OCI-LY3 (cell line): ENCODE measurements at regions not wholly inside any gene's neighbourhood (a gene's known extent, or its start where the extent isn't known, plus 50 kb on each side); places are given as distances from the start of the nearest gene placed in this dataset.

ENCODE experiments used
- H2AFZ ChIP-seq: fragments of 200-600, 300-600 bp; shearing (Covaris generic); 2 replicates; pipeline ENCODE4 v1.6.0; 2014; ENCODE audit warnings: antibody characterized with exemption, low read depth, low read length
- H3K27ac ChIP-seq: fragments of 200-600, 300-600 bp; sonication (generic); 2 replicates; pipeline ENCODE4 v1.5.1; 2014; ENCODE audit warnings: mild to moderate bottlenecking, low read length, moderate library complexity, mixed read lengths
- H3K27me3 ChIP-seq: fragments of 200-600, 300-600 bp; sonication (generic); 2 replicates; pipeline ENCODE4 v1.6.1; 2014; ENCODE audit warnings: low read depth, low read length, mixed read lengths
- H3K36me3 ChIP-seq: fragments of 200-600, 300-600 bp; sonication (generic); replicated peaks from 2 replicates; pipeline ENCODE3; 2014; ENCODE audit warnings: low read depth, low read length, mixed read lengths
- H3K4me1 ChIP-seq: fragments of 300-600, 200-600 bp; sonication (generic); 2 replicates; pipeline ENCODE4 v1.6.1; 2014; ENCODE audit warnings: low read length, mixed read lengths
- H3K4me2 ChIP-seq: fragments of 200-600, 300-600 bp; sonication (generic); 2 replicates; pipeline ENCODE4 v1.6.1; 2014; ENCODE audit warnings: low read length, mixed read lengths
- H3K4me3 ChIP-seq: fragments of 300-600, 200-600 bp; sonication (generic); 2 replicates; pipeline ENCODE4 v1.5.1; 2014; ENCODE audit warnings: antibody characterized with exemption, mild to moderate bottlenecking, low read length, moderate library complexity
- H3K79me2 ChIP-seq: fragments of 300-600, 200-600 bp; shearing (Covaris generic); 2 replicates; pipeline ENCODE4 v1.6.1; 2014; ENCODE audit warnings: mild to moderate bottlenecking, low read length, mixed read lengths
- H3K9ac ChIP-seq: fragments of 300-600, 200-600 bp; shearing (Covaris generic); 2 replicates; pipeline ENCODE4 v1.6.0; 2014; ENCODE audit warnings: mild to moderate bottlenecking, low read length, moderate library complexity
- H3K9me3 ChIP-seq: fragments of 200-600, 300-600 bp; shearing (Covaris generic); 2 replicates; pipeline ENCODE4 v1.6.1; 2014; ENCODE audit warnings: low read length, mixed read lengths; ENCODE audit not compliant: insufficient read depth
- H4K20me1 ChIP-seq: fragments of 200-600, 300-600 bp; sonication (generic); 2 replicates; pipeline ENCODE4 v1.6.1; 2016; ENCODE audit warnings: low read length, mixed read lengths; ENCODE audit not compliant: insufficient read depth
- CTCF ChIP-seq: fragments of 200-600, 300-600 bp; sonication (generic); IDR thresholded peaks from 2 replicates; pipeline ENCODE4 v1.5.1; 2014; ENCODE audit warnings: antibody characterized with exemption, low read length, low read depth
- EZH2phosphoT487 ChIP-seq: fragments of 200-600 bp; shearing (Covaris generic); IDR thresholded peaks from 2 replicates; pipeline ENCODE4 v1.6.1; 2018; ENCODE audit warnings: antibody characterized with exemption, mixed run types, low read depth

- Histone ChIP-seq H3K4me1 (no peaks in the 10 kb centered on the region), H3K27me3 (no peaks in the 10 kb centered on the region), H3K36me3 (no peaks in the 10 kb centered on the region), H3K79me2 (no peaks in the 10 kb centered on the region), H3K9ac (no peak overlapping the region), H4K20me1 (no peaks in the 10 kb centered on the region), H3K4me3 (no peak overlapping the region), H3K9me3 (no peaks in the 10 kb centered on the region), H3K27ac (no peak overlapping the region), H3K4me2 (no peak overlapping the region), H2AFZ (no peak overlapping the region)
- TF ChIP-seq EZH2phosphoT487 = no peak
- TF ChIP-seq CTCF = no peak
These were observed 536.3 kb upstream of the PTPRD start for GRCh38 chr9:11149065-11149464.

GRCh38 chr9:11158063-11158462 is 545.3 kb upstream of the PTPRD start:
- H3K27me3 ChIP-seq = no peaks in the 10 kb centered on the region

GRCh38 chr9:11158676-11159075 is 545.9 kb upstream of the PTPRD start:
- no peaks in the 10 kb centered on the region for H4K20me1 ChIP-seq
- H3K4me2 ChIP-seq = no peak overlapping the region
- no peaks in the 10 kb centered on the region for H3K79me2 ChIP-seq
- no peaks in the 10 kb centered on the region for H3K4me1 ChIP-seq
- no peaks in the 10 kb centered on the region for H3K36me3 ChIP-seq
- no peak overlapping the region for H3K4me3 ChIP-seq
- no peaks in the 10 kb centered on the region for H3K27me3 ChIP-seq
- no peak for TF ChIP-seq EZH2phosphoT487
- no peak for TF ChIP-seq CTCF
- H3K9me3 ChIP-seq = 0 out of 2 replicates have a peak, but pooled peaks cover 3% of the 10 kb centered on the region
- no peak overlapping the region for H3K27ac ChIP-seq
- no peak overlapping the region for H3K9ac ChIP-seq
- H2AFZ ChIP-seq = no peak overlapping the region

More at GRCh38 chr9:11158063-11158462, 545.3 kb upstream of the PTPRD start:
- Histone ChIP-seq H3K36me3 (no peaks in the 10 kb centered on the region), H3K27ac (no peak overlapping the region), H4K20me1 (no peaks in the 10 kb centered on the region), H3K9ac (no peak overlapping the region), H3K9me3 (0 out of 2 replicates have a peak, but pooled peaks cover 3% of the 10 kb centered on the region), H3K4me1 (no peaks in the 10 kb centered on the region), H3K79me2 (no peaks in the 10 kb centered on the region), H3K4me3 (no peak overlapping the region), H2AFZ (no peak overlapping the region), H3K4me2 (no peak overlapping the region)
- TF ChIP-seq EZH2phosphoT487 (no peak), CTCF (no peak)

- Histone ChIP-seq H3K4me2 (no peak overlapping the region), H3K9ac (no peak overlapping the region)
- TF ChIP-seq EZH2phosphoT487 (no peak), CTCF (no peak)
These were observed 546.6 kb upstream of the PTPRD start for GRCh38 chr9:11159318-11159862.

More at GRCh38 chr9:11159318-11159862, 546.6 kb upstream of the PTPRD start:
- no peaks in the 10 kb centered on the region for H3K79me2 ChIP-seq
- no peaks in the 10 kb centered on the region for H3K36me3 ChIP-seq
- no peaks in the 10 kb centered on the region for H3K4me1 ChIP-seq
- H3K27me3 ChIP-seq = no peaks in the 10 kb centered on the region
- H3K9me3 ChIP-seq = 0 out of 2 replicates have a peak, but pooled peaks cover 3% of the 10 kb centered on the region
- no peaks in the 10 kb centered on the region for H4K20me1 ChIP-seq
- no peak overlapping the region for H3K27ac ChIP-seq
- no peak overlapping the region for H2AFZ ChIP-seq
- no peak overlapping the region for H3K4me3 ChIP-seq
